ENCODE measurements at regions not wholly inside any gene's neighbourhood (a gene's known extent, or its start where the extent isn't known, plus 50 kb on each side); places are given as distances from the start of the nearest gene placed in this dataset.

- TF ChIP-seq CTCF (conservative IDR thresholded peaks at IDR 0.05; ENCODE audit: low read depth in 2 of 2) (no peak), EZH2phosphoT487 (IDR thresholded peaks at IDR 0.05; ENCODE audit: unreplicated experiment) (no peak), POLR2AphosphoS5 (IDR thresholded peaks at IDR 0.05; ENCODE audit: low read depth) (no peak), CREB1 (CRISPR knock-in tag; IDR thresholded peaks at IDR 0.05; ENCODE audit: low read depth) (no peak), ETS1 (IDR thresholded peaks at IDR 0.05) (no peak), EZH2 (IDR thresholded peaks at IDR 0.05; ENCODE audit: low read depth, unreplicated experiment) (no peak), REST (IDR thresholded peaks at IDR 0.05; ENCODE audit: unreplicated experiment) (no peak), JUNB (IDR thresholded peaks at IDR 0.05; ENCODE audit: unreplicated experiment) (no peak), ZNF114 (CRISPR knock-in tag; IDR thresholded peaks at IDR 0.05) (no peak), ZNF331 (CRISPR knock-in tag; IDR thresholded peaks at IDR 0.05; ENCODE audit: low read depth) (no peak), STAT1 (IDR thresholded peaks at IDR 0.05; ENCODE audit: unreplicated experiment) (no peak), NANOG (IDR thresholded peaks at IDR 0.05; ENCODE audit: borderline replicate concordance) (no peak)
These were observed 93.6 kb downstream of the CD24 start for GRCh38 chr6:106880952-106881351.

Data from GM23338 (cell line).